ENCODE measurements at regions not wholly inside any gene's neighbourhood (a gene's known extent, or its start where the extent isn't known, plus 50 kb on each side); places are given as distances from the start of the nearest gene placed in this dataset.

DNA sequence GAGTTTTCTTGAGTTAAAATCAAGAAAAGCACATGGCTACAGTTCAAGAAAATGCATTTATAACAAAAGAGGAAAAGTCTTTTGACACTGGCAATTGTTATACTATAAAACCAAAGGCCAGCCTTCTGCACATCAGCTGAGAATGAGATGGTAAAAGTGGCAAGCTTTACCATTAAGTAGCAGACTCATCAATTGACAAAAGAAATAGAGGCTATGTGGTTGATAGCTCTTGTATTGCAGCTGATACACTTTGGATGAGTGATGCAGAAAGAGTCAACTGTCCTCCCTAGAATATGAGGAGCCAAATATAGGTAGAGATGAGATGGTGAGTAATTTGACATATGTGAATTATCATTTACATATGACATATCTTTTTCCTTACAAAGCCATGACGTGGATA, 1100.9 kb upstream of the CDH6 start:
- Histone ChIP-seq H3K27ac (no peak overlapping the region), H3K27me3 (no peaks in the 10 kb centered on the region), H3K4me3 (no peak overlapping the region), H3K36me3 (no peaks in the 10 kb centered on the region), H3K9me3 (no peaks in the 10 kb centered on the region), H3K4me1 (no peaks in the 10 kb centered on the region)
- DNase-seq (ENCODE audit: low spot score): no peak
- TF ChIP-seq CTCF (IDR thresholded peaks at IDR 0.05): no peak

- no peak for TF ChIP-seq CTCF (IDR thresholded peaks at IDR 0.05)
- H3K27me3 ChIP-seq: no peaks in the 10 kb centered on the region
- no peaks in the 10 kb centered on the region for H3K9me3 ChIP-seq
- no peak overlapping the region for H3K27ac ChIP-seq
- H3K4me1 ChIP-seq: no peaks in the 10 kb centered on the region
- DNase-seq (ENCODE audit: low spot score): no peak
- H3K4me3 ChIP-seq: no peak overlapping the region
- H3K36me3 ChIP-seq: no peaks in the 10 kb centered on the region
Observed at GRCh38 chr5:30069441-30070263, 1123.8 kb upstream of the CDH6 start.

DNA sequence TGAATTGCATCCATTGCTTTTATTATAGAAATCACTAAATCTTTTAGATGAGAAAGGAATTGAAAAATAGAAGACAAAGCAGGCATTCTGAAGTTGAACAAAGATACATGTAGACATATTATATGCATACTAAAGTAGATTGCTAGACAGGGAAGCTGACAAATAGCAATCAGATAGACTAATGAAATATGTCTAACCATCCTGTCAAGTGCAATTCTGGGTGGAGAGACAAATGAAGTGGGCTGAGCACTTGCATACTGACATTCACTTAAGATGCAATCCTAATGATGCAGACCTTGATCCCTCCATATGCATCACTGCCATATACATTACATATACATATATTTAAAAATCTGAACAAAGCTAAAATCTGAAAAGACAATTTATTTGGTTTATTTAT, 1130.0 kb upstream of the CDH6 start:
- Histone ChIP-seq H3K27me3 (no peaks in the 10 kb centered on the region), H3K9me3 (no peaks in the 10 kb centered on the region), H3K4me3 (no peak overlapping the region), H3K36me3 (no peaks in the 10 kb centered on the region), H3K4me1 (no peaks in the 10 kb centered on the region), H3K27ac (no peak overlapping the region)
- DNase-seq (ENCODE audit: low spot score): no peak
- TF ChIP-seq CTCF (IDR thresholded peaks at IDR 0.05): no peak

- Histone ChIP-seq H3K36me3 (no peaks in the 10 kb centered on the region), H3K27me3 (no peaks in the 10 kb centered on the region), H3K4me3 (no peak overlapping the region), H3K27ac (no peak overlapping the region), H3K9me3 (no peaks in the 10 kb centered on the region), H3K4me1 (no peaks in the 10 kb centered on the region)
- DNase-seq (ENCODE audit: low spot score): no peak
- no peak for TF ChIP-seq CTCF (IDR thresholded peaks at IDR 0.05)
Observed at GRCh38 chr5:30051976-30052375, 1141.5 kb upstream of the CDH6 start.

DNA sequence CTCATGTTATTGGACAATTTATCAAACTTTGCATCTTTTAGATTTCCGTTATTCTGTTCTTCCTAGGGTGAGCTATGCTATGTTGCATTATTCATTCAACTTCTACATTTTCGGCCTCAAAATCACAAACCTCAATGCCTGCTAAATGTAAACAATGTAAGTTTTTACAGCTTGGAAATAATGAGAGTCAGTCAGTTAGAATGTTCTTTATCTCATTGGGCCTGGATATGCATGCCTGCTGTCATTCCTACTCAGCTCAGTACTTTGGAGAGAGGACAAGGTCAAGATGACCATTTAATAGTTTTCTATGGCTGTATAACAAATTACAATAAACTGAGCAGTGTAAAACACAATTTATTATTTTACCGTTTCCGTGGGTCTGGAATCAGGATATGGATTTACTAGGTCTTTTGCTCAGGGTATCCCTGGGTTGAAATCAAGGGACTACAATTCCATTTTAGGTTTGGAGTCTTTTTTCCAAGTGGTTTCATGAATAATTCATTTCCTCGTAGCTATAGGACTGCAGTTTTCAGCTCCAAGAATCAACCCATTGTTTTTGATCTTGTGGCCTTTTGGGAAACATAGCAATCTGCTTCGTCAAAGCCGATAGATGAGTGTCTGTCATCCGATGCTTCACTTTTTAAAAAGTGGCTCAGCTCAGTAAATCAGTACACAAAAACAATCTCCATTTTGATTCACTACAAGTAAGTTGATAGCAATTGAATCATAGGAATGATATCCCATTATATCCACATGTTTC, 1143.2 kb upstream of the CDH6 start:
- no peak for DNase-seq (ENCODE audit: low spot score)
- Histone ChIP-seq H3K4me1 (no peaks in the 10 kb centered on the region), H3K27ac (no peak overlapping the region), H3K4me3 (no peak overlapping the region), H3K36me3 (no peaks in the 10 kb centered on the region), H3K9me3 (no peaks in the 10 kb centered on the region), H3K27me3 (no peaks in the 10 kb centered on the region)
- TF ChIP-seq CTCF (IDR thresholded peaks at IDR 0.05): no peak
